Gastroesophageal sphincter (tissue), 3 donors: ENCODE measurements at regions not wholly inside any gene's neighbourhood (a gene's known extent, or its start where the extent isn't known, plus 50 kb on each side); places are given as distances from the start of the nearest gene placed in this dataset.

Experiments used
- EP300 ChIP-seq: sonication (generic); formaldehyde crosslinking; IDR thresholded peaks from one replicate; pipeline ENCODE4 v1.6.1; 2017; ENCODE audit warnings: antibody characterized with exemption, mild to moderate bottlenecking
- POLR2A ChIP-seq, 2 donors: fragments of 450-650 bp; IDR thresholded peaks; one replicate each; pipeline ENCODE4 v1.6.1; 2017; ENCODE audit warnings: antibody characterized with exemption in 2 of 2, mild to moderate bottlenecking in 2 of 2, moderate library complexity in 1 of 2
- TF ChIP-seq, protein P1 (sequence below), 4 experiments: fragments of 200-600 bp in 2 of 4; fragments of 450-650 bp in 2 of 4; sonication (generic) in 1 of 4; IDR thresholded peaks; one replicate each; pipeline ENCODE4 v1.5.1; 2017 to 2019; ENCODE audit warnings: antibody characterized with exemption in 4 of 4, mild to moderate bottlenecking in 2 of 4, moderate library complexity in 2 of 4

DNA sequence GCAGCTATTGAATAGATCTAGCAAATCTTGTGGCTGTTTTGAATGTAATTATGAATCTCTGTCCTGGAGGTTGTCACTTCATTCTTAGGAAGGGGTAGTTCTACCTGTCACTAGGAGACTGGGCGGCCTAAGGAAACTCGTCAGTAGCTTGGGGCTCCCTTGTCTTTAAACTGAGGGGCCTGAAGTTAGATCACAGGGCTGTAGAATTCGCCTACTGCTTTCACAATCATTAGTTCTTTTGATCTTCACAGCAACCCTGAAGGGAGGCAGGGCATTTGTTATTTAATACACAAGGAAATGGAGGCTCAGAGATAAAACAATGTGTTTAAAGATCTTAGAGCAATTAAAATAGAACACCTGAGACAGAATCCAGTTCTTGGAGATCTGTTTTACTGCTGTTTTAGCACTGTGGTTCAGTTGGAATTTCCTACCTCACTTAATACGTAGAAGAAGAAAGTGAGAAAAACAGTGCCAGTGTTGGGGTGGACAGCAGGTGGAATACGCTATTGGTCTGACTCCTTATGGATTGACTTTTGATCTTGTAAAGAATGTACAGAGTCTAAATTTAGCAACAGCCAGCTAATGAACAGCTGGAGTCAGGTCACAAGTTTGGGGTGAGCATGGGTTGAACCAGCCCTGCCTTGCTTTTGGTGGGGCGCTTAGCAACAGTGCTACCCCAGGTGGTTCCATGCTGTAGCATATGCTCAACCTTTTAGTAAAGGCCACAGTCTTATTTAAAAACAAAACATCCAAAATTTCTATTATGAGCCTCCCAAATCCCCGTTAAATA lies 71.4 kb upstream of the BHLHE40 start:
- no peak for TF ChIP-seq POLR2A (IDR thresholded peaks at IDR 0.05)
- TF ChIP-seq, protein P1, sequence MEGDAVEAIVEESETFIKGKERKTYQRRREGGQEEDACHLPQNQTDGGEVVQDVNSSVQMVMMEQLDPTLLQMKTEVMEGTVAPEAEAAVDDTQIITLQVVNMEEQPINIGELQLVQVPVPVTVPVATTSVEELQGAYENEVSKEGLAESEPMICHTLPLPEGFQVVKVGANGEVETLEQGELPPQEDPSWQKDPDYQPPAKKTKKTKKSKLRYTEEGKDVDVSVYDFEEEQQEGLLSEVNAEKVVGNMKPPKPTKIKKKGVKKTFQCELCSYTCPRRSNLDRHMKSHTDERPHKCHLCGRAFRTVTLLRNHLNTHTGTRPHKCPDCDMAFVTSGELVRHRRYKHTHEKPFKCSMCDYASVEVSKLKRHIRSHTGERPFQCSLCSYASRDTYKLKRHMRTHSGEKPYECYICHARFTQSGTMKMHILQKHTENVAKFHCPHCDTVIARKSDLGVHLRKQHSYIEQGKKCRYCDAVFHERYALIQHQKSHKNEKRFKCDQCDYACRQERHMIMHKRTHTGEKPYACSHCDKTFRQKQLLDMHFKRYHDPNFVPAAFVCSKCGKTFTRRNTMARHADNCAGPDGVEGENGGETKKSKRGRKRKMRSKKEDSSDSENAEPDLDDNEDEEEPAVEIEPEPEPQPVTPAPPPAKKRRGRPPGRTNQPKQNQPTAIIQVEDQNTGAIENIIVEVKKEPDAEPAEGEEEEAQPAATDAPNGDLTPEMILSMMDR (IDR thresholded peaks at IDR 0.05) = no peak
- TF ChIP-seq EP300 = no peak
